C4-2B (cell line): ENCODE measurements at regions not wholly inside any gene's neighbourhood (a gene's known extent, or its start where the extent isn't known, plus 50 kb on each side); places are given as distances from the start of the nearest gene placed in this dataset.

Experiments
- CTCF ChIP-seq: fragments of 450-650 bp; conservative IDR thresholded peaks from 2 replicates; pipeline ENCODE4 v1.5.1; 2017; ENCODE audit warnings: mild to moderate bottlenecking
- ZFX ChIP-seq: fragments of 450-650 bp; IDR thresholded peaks from 2 replicates; pipeline ENCODE4 v1.6.1; 2017

DNA sequence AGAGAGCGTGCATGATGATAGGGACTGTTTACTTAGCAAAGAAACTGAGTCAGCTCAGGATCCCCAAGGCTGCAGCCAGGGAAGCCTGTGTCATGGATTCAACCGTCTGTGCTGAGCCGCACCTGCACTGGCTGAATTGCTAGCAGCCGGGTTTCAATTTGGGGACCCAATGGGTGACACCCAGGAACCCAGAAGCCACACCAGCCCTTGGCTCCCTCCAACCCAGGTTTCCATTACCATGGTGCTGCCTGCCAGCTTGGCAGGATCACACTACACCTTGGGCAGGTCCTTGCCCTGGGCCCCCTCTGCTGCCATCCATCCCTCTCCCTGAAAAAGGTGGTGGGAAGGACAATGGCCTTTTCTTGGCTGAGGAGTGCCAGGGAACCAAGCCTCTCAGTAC is 64.0 kb upstream of the CLDN14 start:
- TF ChIP-seq CTCF (no peak), ZFX (no peak)
